Glutamatergic neuron (in vitro differentiated cells): ENCODE measurements at regions not wholly inside any gene's neighbourhood (a gene's known extent, or its start where the extent isn't known, plus 50 kb on each side); places are given as distances from the start of the nearest gene placed in this dataset.

ENCODE experiments used
- DNase-seq: peaks from one replicate; pipeline ENCODE4 v3.0.0; 2022
- H3K27ac Mint-ChIP-seq: one replicate; pipeline ENCODE4 v1.8.0; 2020; ENCODE audit warnings: mild to moderate bottlenecking, mixed read lengths, inconsistent platforms; ENCODE audit not compliant: unreplicated experiment
- H3K27me3 Mint-ChIP-seq: one replicate; pipeline ENCODE4 v1.8.0; 2020; ENCODE audit warnings: mild to moderate bottlenecking, moderate library complexity, mixed read lengths, inconsistent platforms; ENCODE audit not compliant: unreplicated experiment
- H3K36me3 Mint-ChIP-seq: one replicate; pipeline ENCODE4 v1.8.0; 2020; ENCODE audit warnings: mild to moderate bottlenecking, mixed read lengths, inconsistent platforms; ENCODE audit not compliant: unreplicated experiment
- H3K4me1 Mint-ChIP-seq: one replicate; pipeline ENCODE4 v1.8.0; 2020; ENCODE audit warnings: mild to moderate bottlenecking, low read depth, mixed read lengths, inconsistent platforms; ENCODE audit not compliant: unreplicated experiment
- H3K4me3 Mint-ChIP-seq: one replicate; pipeline ENCODE4 v1.8.0; 2020; ENCODE audit warnings: mild to moderate bottlenecking, mixed read lengths, inconsistent platforms; ENCODE audit not compliant: unreplicated experiment
- H3K9me3 Mint-ChIP-seq: one replicate; pipeline ENCODE4 v1.8.0; 2020; ENCODE audit warnings: mild to moderate bottlenecking, moderate library complexity, mixed read lengths, inconsistent platforms; ENCODE audit not compliant: unreplicated experiment
- CTCF ChIP-seq: fragments of 200-600 bp; sonication (generic); IDR thresholded peaks from one replicate; pipeline ENCODE4 v1.5.0; 2021; ENCODE audit not compliant: partially characterized antibody, unreplicated experiment

GRCh38 chr18:28602391-28602790 lies 425.5 kb upstream of the CDH2 start:
- Mint-ChIP-seq H3K9me3 (no peaks in the 10 kb centered on the region), H3K36me3 (no peaks in the 10 kb centered on the region), H3K4me3 (no peak overlapping the region), H3K27me3 (no peaks in the 10 kb centered on the region), H3K4me1 (no peaks in the 10 kb centered on the region), H3K27ac (no peak overlapping the region)
- no peak for DNase-seq
- no peak for TF ChIP-seq CTCF

- no peak for TF ChIP-seq CTCF
- Mint-ChIP-seq H3K27ac (no peak overlapping the region), H3K27me3 (no peaks in the 10 kb centered on the region), H3K4me3 (no peak overlapping the region), H3K36me3 (no peaks in the 10 kb centered on the region), H3K4me1 (no peaks in the 10 kb centered on the region), H3K9me3 (no peaks in the 10 kb centered on the region)
- no peak for DNase-seq
Observed at GRCh38 chr18:28594034-28594433, 417.1 kb upstream of the CDH2 start.

GRCh38 chr18:28588884-28589549 lies 412.1 kb upstream of the CDH2 start:
- Mint-ChIP-seq H3K4me1 (no peaks in the 10 kb centered on the region), H3K4me3 (no peak overlapping the region), H3K9me3 (no peaks in the 10 kb centered on the region), H3K27me3 (no peaks in the 10 kb centered on the region), H3K36me3 (no peaks in the 10 kb centered on the region), H3K27ac (no peak overlapping the region)
- DNase-seq, result no peak
- TF ChIP-seq CTCF, result no peak

- Mint-ChIP-seq H3K9me3 (no peaks in the 10 kb centered on the region), H3K4me3 (no peak overlapping the region)
Observed at GRCh38 chr18:28584731-28585130, 407.8 kb upstream of the CDH2 start.

More at GRCh38 chr18:28584731-28585130, 407.8 kb upstream of the CDH2 start:
- Mint-ChIP-seq H3K4me1 (peaks cover 9% of the 10 kb centered on the region), H3K27ac (no peak overlapping the region), H3K36me3 (no peaks in the 10 kb centered on the region), H3K27me3 (no peaks in the 10 kb centered on the region)
- DNase-seq, result no peak
- TF ChIP-seq CTCF, result no peak
